ENCODE measurements at regions not wholly inside any gene's neighbourhood (a gene's known extent, or its start where the extent isn't known, plus 50 kb on each side); places are given as distances from the start of the nearest gene placed in this dataset.

GRCh38 chr20:60649541-60649940 is 602.5 kb upstream of the CDH4 start:
- no peak for DNase-seq

DNA sequence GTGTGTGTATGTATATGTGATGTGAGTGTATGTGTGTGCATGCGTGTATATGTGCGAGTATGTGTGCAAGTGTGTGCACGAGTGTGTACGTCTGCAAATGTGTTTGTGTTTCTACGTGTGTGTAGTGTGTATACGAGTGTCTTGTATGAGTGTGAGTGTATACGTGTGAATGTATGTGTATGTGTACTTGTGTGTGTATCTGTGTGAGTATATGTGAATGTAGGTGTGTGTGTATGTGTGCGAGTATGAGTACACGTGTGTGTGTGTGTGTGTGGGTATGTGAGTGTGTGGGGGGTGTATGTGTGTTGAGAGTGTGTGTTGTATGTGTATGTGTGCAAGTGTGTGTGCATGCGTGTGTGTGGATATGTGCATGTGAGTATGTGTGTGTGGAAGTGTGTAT is 602.0 kb upstream of the CDH4 start:
- DNase-seq: no peak

GRCh38 chr20:60652046-60652445 is 600.0 kb upstream of the CDH4 start:
- no peak for DNase-seq

- DNase-seq: no peak
Measured at GRCh38 chr20:60652615-60653014, 599.4 kb upstream of the CDH4 start.

DNA sequence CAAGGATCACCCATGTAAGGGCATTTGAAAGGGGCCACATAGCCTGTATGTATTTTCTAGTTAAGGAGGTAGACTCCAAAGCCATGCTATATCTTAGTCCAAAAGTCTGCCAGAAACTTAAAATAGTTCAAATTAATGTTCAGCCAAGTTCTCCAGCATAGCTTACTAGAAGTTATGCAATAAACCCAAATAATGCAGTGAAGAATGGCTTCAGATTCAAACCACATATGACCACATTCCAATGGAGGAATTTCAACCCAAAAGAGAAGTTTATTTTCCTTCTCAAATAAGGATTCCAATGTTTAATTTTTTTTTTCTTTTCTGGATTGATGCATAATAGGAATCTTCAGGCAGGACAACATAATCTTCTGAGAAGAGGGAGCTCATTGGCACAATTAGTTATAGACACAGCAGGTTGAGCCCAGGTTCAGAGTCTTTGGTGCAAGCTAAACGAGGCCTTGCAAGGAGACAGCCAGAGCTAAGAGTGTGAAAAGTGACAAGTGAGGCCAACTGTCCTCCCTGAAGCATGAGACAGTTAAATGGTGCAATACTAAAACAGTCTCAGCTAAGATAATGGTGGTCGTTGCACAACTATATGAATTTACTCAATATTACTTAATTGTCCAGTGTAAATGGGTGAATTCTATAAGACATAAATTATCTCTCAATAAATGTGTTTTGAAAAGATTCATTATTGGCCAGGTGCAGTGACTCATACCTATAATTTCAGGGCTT is 598.8 kb upstream of the CDH4 start:
- no peak for DNase-seq

GRCh38 chr20:60658681-60659080 is 593.4 kb upstream of the CDH4 start:
- DNase-seq: no peak

- no peak for DNase-seq
Measured at GRCh38 chr20:60659240-60659639, 592.8 kb upstream of the CDH4 start.

DNA sequence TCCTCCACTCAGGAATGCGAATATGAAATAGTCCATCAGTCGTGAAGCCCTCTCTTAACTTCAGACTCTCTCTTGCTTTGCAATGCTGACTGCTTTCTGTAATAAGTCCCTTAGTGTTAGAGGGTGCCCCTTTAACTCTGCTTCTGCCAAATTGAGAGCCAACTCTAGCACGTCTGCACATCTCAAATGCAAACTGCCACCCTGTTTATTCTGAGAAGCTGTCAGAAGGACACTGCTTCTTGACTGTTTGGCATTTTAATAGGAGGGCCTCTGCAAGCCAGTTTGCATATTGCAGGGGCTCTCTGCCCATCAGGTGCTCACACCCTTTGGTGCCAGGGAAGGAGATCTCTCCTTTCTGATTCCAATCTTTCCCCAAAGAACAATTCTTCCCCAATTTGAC is 589.8 kb upstream of the CDH4 start:
- no peak for DNase-seq

DNA sequence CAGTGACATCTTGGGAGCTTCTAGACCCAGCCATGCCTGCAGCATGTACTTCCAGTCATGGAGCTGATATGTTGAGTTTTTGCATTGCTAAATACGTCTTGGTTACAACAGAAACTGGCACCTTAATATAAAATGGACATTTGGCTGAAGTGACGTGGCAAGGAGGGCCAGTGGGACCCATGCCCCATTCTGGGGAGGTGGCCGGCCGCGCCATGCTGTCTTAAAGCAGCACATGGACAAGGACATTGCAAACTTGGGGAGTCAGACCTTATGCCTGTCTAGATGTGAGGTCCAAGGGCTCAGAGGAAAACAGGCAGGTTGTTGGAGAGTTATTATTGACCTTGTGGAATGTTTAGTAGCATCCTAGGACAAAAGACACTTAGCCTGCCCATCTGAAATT is 588.0 kb upstream of the CDH4 start:
- DNase-seq: no peak

GRCh38 chr20:60667641-60668040 is 584.4 kb upstream of the CDH4 start:
- DNase-seq: no peak

DNA sequence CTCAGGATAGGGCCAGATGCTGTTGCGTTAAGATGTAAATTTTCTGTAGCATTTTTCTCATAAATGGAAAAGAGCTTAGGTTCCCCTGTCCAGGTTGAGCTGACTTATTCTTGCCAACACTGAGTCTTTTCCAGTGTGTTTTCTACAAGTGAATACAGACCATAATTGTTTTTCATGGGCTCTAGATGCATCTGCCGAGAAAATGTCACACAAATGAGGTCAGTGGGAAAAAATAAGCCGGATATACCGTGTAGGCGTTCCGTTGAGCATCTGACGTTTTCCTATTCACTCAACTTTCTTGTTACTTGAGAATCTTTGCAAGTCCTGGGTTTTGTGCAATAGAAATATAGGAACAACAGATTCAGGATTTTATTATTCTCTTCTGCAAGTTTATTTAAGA is 582.9 kb upstream of the CDH4 start:
- no peak for DNase-seq

DNA sequence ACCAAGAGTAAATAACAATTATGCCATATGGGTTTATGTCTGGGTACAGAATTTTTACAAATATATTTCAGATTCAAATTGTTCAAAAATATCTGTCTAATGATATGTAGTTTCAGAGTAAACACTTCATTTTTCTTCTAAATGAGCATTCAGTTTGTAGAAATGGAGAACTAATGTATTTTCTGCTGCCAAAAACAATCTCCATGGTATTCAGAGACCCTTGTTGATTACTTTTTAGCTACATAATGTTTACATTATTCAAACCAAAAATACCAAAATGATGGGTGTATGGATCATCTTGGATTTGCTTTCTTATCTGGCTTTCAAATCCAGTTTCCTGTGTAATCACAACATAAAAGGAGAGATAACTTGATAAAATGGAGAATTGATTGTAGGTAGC is 576.0 kb upstream of the CDH4 start:
- no peak for DNase-seq

- no peak for DNase-seq
Measured at GRCh38 chr20:60677819-60678218, 574.2 kb upstream of the CDH4 start.

DNA sequence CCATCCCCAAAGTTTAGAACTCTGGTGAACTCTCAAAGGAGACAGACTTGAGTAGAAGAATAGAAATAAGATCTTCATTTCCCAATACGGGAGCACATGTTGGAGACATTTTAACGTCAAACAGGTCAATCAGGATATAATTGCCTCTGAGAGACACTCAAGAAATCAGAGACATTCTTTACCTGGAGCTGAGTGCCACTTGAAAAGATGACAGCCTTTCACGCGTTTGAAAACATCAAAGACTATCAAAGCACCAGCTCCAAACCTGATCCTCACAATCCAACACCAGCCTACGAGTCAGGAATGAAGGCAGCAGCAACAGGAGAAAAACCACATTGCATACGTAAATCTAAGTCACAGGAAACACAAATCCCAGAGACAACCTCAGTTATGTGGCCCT is 571.5 kb upstream of the CDH4 start:
- DNase-seq: no peak

GRCh38 chr20:60687213-60687612 is 564.8 kb upstream of the CDH4 start:
- DNase-seq: no peak

- DNase-seq: no peak
Measured at GRCh38 chr20:60690771-60691170, 561.3 kb upstream of the CDH4 start.

DNA sequence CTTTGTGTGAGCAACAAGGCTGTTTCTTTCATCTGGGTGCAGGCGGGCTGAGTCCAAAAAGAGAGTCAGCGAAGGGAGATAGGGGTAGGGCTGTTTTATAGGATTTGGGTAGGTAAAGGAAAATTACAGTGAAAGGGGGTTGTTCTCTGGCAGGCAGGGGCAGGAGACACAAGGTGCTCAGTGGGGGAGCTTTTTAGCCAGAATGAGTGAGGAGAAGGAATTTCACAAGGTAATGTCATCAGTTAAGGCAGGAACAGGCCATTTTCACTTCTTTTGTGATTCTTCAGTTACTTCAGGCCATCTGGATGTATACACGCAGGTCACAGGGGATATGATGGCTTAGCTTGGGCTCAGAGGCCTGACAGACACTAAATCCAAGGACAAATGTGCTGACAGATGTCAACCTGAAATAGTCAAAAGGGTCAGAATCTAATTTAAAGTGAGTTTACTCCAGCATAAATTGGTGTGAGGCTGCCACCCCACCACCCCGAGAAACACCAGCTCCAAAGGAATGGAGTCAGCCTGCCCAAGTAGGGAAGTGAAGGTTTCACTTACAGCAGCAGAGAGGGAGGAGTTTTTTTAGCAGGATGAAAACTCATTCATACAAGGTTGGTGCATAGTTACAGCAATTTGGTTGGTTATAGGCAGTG is 560.0 kb upstream of the CDH4 start:
- DNase-seq: no peak

GRCh38 chr20:60693496-60694133 is 558.4 kb upstream of the CDH4 start:
- DNase-seq: no peak

DNA sequence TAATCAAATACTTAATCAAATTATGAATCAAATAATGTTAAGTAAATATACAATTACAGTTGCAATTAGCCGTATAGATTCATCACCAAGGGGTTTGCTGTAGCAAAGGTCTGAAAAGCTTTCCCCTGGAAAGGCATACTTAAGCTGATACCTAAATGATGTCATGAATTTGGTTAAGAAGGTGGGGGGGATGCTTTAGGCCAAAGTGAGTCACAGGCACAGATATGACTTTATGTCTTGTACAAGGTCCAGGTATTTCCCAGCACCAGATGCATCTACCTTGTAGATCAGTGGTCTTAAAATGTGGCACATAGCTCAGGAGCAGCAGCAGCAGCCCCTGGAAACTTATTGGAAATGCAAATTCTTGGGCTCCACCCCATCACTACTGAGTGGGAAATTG is 557.3 kb upstream of the CDH4 start:
- no peak for DNase-seq

- no peak for DNase-seq
Measured at GRCh38 chr20:60695226-60696000, 556.6 kb upstream of the CDH4 start.

DNA sequence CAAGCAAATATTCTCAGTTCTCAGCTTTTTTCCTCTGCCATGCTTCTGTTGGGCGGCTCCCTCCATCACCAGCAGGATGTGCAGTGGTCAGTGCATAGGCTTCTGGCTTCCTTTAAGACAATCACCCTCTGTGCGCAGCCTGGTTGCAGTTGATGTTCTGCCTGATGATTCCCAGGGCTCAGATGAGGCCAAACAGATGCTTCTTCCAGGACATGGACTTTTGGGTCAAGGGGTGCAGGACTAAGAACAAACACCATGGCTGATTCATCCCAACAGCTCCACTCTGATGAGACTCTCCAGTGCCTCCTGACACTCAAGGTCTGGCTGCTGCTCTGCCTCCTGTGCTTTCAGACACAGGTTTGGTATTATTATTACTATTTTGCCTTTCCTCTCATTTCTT is 554.8 kb upstream of the CDH4 start:
- DNase-seq: no peak

DNA sequence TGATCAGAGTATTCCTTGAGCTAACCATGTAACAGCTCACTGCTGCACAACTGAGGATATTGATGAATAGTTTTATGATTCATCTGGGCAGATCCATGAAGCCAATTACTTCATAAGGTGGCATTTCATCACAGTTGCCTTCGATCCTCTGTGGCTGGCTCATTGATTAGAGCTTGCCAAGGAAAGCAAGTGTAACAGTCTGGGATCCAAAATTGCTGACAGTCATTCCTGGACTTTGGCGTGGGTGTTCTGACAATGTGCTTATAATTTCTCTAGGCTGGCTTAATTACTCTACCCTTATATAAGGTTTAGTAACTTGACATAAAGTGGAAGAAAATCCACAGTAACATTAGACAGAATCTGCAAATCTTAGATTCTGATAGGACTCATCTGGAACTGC is 551.3 kb upstream of the CDH4 start:
- no peak for DNase-seq

DNA sequence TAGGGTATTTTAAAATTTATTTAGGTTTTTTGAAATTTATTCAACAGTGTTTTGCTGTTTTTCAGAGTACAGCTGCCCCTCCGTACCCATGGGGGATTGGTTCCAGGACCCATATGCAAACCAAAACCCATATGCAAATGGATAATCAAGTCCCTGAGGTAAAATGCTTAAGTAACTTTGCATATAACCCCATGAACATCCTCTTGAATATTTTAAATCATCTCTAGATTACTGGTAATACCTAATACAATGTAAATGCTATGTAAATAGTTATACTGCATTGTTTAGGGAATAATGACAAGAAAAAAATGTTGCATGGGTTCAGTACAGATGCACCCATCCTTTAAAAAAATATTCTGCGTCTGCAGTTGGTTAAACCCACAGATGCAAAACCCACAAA is 547.9 kb upstream of the CDH4 start:
- no peak for DNase-seq

- DNase-seq: no peak
Measured at GRCh38 chr20:60713396-60713795, 538.7 kb upstream of the CDH4 start.
